Activated CD8-positive, alpha-beta T cell treated with anti-CD3 and anti-CD28 coated beads for 36 hours (primary cell): ENCODE measurements at regions not wholly inside any gene's neighbourhood (a gene's known extent, or its start where the extent isn't known, plus 50 kb on each side); places are given as distances from the start of the nearest gene placed in this dataset.

Experiments
- ATAC-seq: fragments of 200-7000 bp; cut with Tn5 transposase; one replicate; pipeline ENCODE4 v1.10.0; 2021; ENCODE audit warnings: mild to moderate bottlenecking, moderate library complexity
- CTCF ChIA-PET: fragments of 350-600 bp; sonication (Branson Sonifier 250); formaldehyde crosslinking; loops from one replicate; lab custom pipeline; 2021; ENCODE audit warnings: antibody characterized with exemption; lab: Charles Lee
- POLR2A ChIA-PET: fragments of 350-600 bp; sonication (Branson Sonifier 250); formaldehyde crosslinking; loops from one replicate; lab custom pipeline; 2021; ENCODE audit warnings: antibody characterized with exemption; lab: Charles Lee
- DNase-seq: peaks from one replicate; pipeline ENCODE4 v3.0.0-alpha.2; 2020
- H3K27ac Mint-ChIP-seq: one replicate; pipeline ENCODE4 v1.8.0; 2021; ENCODE audit warnings: mild to moderate bottlenecking, mixed read lengths
- H3K27me3 Mint-ChIP-seq: one replicate; pipeline ENCODE4 v1.8.0; 2021; ENCODE audit warnings: mixed read lengths
- H3K36me3 Mint-ChIP-seq: one replicate; pipeline ENCODE4 v1.8.0; 2021; ENCODE audit warnings: low read depth, mixed read lengths
- H3K4me1 Mint-ChIP-seq: one replicate; pipeline ENCODE4 v1.8.0; 2021; ENCODE audit warnings: low read depth, mixed read lengths
- H3K4me3 Mint-ChIP-seq: one replicate; pipeline ENCODE4 v1.8.0; 2021; ENCODE audit warnings: mild to moderate bottlenecking, moderate library complexity, mixed read lengths
- H3K9me3 Mint-ChIP-seq: one replicate; pipeline ENCODE4 v1.8.0; 2021; ENCODE audit warnings: mixed read lengths
- CTCF ChIP-seq: fragments of 200-600 bp; IDR thresholded peaks from one replicate; pipeline ENCODE4 v1.8.0; 2022; ENCODE audit warnings: antibody characterized with exemption, mild to moderate bottlenecking
- intact Hi-C: fragments of 100-400 bp; cut with micrococcal nuclease; formaldehyde crosslinking; loops from one replicate; pipeline ENCODE4 v1.10.0; 2022

- ATAC-seq (no peak), DNase-seq (no peak)
- Mint-ChIP-seq H3K27me3 (no peaks in the 10 kb centered on the region), H3K36me3 (no peaks in the 10 kb centered on the region), H3K4me1 (no peaks in the 10 kb centered on the region), H3K9me3 (no peaks in the 10 kb centered on the region), H3K27ac (no peak overlapping the region), H3K4me3 (no peak overlapping the region)
- CTCF ChIA-PET = no interaction called here
- TF ChIP-seq CTCF = no peak
- intact Hi-C loops = no loop called here
- POLR2A ChIA-PET = no interaction called here
Measured at GRCh38 chr4:129546531-129546930, 450.6 kb downstream of the C4orf33 start.

- ChIA-PET CTCF (no interaction called here), POLR2A (no interaction called here)
- intact Hi-C loops = no loop called here
- H3K27ac Mint-ChIP-seq = no peak overlapping the region
- no peaks in the 10 kb centered on the region for H3K4me1 Mint-ChIP-seq
- H3K36me3 Mint-ChIP-seq = no peaks in the 10 kb centered on the region
- TF ChIP-seq CTCF = no peak
- DNase-seq = no peak
- H3K9me3 Mint-ChIP-seq = no peaks in the 10 kb centered on the region
- H3K4me3 Mint-ChIP-seq = no peak overlapping the region
- no peaks in the 10 kb centered on the region for H3K27me3 Mint-ChIP-seq
- no peak for ATAC-seq
Measured at GRCh38 chr4:129550281-129550785, 454.4 kb downstream of the C4orf33 start.

- H3K27ac Mint-ChIP-seq = no peak overlapping the region
- no peaks in the 10 kb centered on the region for H3K27me3 Mint-ChIP-seq
- intact Hi-C loops = no loop called here
- H3K9me3 Mint-ChIP-seq = peaks cover 2% of the 10 kb centered on the region
- CTCF ChIA-PET = no interaction called here
- H3K36me3 Mint-ChIP-seq = no peaks in the 10 kb centered on the region
- no peaks in the 10 kb centered on the region for H3K4me1 Mint-ChIP-seq
- TF ChIP-seq CTCF = no peak
- DNase-seq = no peak
- ATAC-seq = no peak
- POLR2A ChIA-PET = no interaction called here
- no peak overlapping the region for H3K4me3 Mint-ChIP-seq
Measured at GRCh38 chr4:129561280-129561679, 465.3 kb downstream of the C4orf33 start.

GRCh38 chr4:129561886-129562671, 466.1 kb downstream of the C4orf33 start:
- POLR2A ChIA-PET = no interaction called here
- no peak overlapping the region for H3K4me3 Mint-ChIP-seq
- H3K9me3 Mint-ChIP-seq = peaks cover 2% of the 10 kb centered on the region
- no peak for TF ChIP-seq CTCF
- H3K27me3 Mint-ChIP-seq = no peaks in the 10 kb centered on the region
- H3K4me1 Mint-ChIP-seq = no peaks in the 10 kb centered on the region
- CTCF ChIA-PET = no interaction called here
- no peak for ATAC-seq
- H3K27ac Mint-ChIP-seq = no peak overlapping the region
- no peak for DNase-seq
- H3K36me3 Mint-ChIP-seq = no peaks in the 10 kb centered on the region
- intact Hi-C loops = no loop called here

GRCh38 chr4:129565214-129565613, 469.3 kb downstream of the C4orf33 start:
- Mint-ChIP-seq H3K27ac (no peak overlapping the region), H3K9me3 (peaks cover 2% of the 10 kb centered on the region), H3K4me3 (no peak overlapping the region), H3K36me3 (no peaks in the 10 kb centered on the region), H3K4me1 (no peaks in the 10 kb centered on the region), H3K27me3 (no peaks in the 10 kb centered on the region)
- DNase-seq = no peak
- CTCF ChIA-PET = interaction anchor here (1.0 kb wide), 1 partner anchor 8 kb away, joined by 4 read pairs; no protein-coding TSS in a partner anchor
- no peak for ATAC-seq
- intact Hi-C loops = no loop called here
- TF ChIP-seq CTCF = no peak
- POLR2A ChIA-PET = interaction anchor here (0.7 kb wide), 1 partner anchor 8 kb away, joined by 3 read pairs; no protein-coding TSS in a partner anchor
